AG08395 (cell line): ENCODE measurements at regions not wholly inside any gene's neighbourhood (a gene's known extent, or its start where the extent isn't known, plus 50 kb on each side); places are given as distances from the start of the nearest gene placed in this dataset.
A peak's percentile ranks its signal among the peaks of the same experiment; 100 is the strongest.

ENCODE experiments used
- DNase-seq: peaks from one replicate; pipeline ENCODE4 v3.0.0; 2012; ENCODE audit warnings: mixed read lengths, low spot score

- no peak for DNase-seq
Measured at GRCh38 chr18:77853859-77854258, 604.2 kb downstream of the GALR1 start.

DNA sequence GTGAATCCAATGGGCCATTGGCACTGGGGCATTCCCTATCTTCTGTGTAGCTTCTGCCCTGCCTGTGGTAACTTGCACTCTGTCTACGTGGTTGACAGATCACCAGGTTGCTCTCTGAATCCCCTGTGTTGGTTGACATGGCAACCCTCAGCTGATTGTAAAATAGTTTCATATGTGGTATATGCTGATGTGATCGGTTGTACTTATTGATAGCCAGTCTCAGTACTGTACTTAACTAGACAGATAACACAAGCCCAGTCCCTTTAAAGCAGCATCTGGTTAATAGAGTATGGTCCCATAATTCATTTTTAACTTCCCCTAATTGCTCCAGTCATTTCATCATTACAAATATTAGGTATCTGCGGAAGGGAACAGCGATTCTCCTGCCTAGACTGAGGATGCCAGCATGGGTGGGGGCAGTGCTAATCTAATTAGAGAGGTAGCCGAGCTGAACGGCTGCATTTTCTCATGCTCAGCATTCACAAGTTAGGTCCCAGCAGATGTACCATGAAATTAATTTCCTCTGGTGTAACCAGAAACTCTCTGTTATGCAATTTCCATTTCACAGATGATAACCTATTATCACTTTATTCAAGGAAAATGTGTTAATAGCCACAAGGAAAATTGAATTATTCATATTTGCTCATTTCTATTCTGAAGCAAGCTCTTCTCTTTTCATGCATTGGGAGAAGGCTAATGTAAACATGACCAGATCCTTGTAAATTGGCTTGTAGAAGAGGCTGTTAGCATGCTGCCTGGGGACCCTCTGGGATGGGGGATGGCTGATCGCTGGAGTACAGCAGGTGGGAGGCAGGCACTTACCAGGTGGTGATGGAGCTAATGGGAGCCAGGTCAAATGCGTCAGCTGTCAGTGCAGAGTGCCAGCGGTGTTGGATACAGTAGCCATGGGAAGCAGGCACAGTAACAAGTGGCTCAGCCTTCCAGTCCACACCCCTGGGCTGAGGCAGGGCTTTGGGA is 608.3 kb downstream of the GALR1 start:
- no peak for DNase-seq

- DNase-seq = no peak
Measured at GRCh38 chr18:77859634-77860033, 610.0 kb downstream of the GALR1 start.

- no peak for DNase-seq
Measured at GRCh38 chr18:77862066-77862757, 612.6 kb downstream of the GALR1 start.

- no peak for DNase-seq
Measured at GRCh38 chr18:77865853-77866252, 616.2 kb downstream of the GALR1 start.

- DNase-seq = no peak
Measured at GRCh38 chr18:77866351-77866750, 616.7 kb downstream of the GALR1 start.

DNA sequence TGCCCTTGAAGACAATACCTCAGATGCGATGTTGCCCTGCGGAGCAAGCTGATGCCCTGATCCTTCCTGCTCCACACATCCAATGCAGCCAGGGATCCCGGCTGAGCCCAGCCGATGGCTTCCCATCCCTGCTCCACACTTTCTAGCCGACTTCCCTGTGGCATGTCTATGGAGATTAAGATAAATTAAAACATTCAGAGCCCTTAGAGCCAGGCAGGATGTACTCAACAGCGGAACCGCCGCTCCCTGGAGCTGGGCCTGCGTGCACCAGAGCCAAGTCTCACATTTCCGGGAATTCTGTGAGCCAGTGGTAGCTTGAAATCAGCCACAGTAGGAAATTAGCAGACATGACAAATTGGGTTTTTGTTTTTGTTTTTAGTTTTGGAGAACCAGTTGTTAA is 620.6 kb downstream of the GALR1 start:
- DNase-seq = no peak

- no peak for DNase-seq
Measured at GRCh38 chr18:77870894-77871293, 621.2 kb downstream of the GALR1 start.

DNA sequence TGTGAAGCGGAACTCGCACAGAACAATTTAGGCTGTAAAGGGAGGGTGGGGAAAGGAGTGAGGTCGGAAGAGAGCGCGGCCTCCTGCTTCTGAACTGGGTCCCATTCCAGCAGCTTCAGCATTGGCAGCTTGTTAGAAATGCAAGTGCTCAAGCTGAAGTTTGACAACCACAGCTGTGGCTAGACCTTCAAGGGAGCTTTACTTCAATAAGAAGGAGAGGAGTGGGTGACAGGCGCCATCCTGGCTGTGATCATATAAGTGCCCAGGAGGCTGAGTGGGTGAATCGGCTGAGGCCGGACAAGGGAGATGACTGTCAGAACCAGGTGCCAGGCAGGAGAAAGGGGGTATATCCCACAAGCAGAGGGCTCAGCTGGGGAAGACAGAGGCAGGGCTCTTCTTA is 622.5 kb downstream of the GALR1 start:
- DNase-seq = no peak

GRCh38 chr18:77876319-77876865 is 626.7 kb downstream of the GALR1 start:
- DNase-seq = no peak

DNA sequence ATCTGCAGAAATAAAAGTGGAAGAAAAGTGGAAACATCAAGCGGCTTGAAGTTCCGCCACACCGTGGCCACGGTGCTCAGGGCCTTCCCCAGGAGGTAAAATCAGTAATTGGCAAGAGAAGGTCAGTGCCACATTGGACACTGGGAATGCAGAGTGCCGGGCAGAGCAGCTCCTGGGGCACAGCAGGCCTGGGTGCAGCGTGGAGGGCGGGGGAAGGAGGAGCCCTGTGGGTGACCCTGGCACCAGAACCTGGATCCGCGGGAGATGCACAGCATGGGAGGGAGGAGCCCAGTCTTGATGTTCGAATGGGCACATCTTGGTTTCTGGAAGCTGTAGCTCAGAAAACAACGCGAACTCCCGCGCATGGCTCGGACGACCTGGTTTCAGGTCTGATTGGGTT is 630.2 kb downstream of the GALR1 start:
- no peak for DNase-seq

DNA sequence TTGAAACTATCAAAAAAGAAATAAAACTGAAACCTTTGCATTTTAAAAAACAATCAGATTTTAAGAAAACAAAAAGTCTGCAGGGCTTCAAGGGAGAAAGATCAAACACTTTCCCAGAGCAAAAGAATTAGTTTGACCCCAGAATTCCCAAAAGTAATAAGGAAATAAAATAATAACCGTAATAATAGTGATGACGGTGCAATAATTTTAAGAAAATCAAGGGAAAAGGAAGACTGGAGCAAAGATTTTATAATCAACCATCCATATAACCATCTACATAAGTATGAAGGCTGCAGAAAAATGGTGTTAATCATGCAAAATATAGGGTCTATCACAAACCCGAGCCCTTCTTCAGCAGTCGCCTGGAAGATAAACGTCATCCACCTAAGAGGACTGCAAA is 634.8 kb downstream of the GALR1 start:
- no peak for DNase-seq

DNA sequence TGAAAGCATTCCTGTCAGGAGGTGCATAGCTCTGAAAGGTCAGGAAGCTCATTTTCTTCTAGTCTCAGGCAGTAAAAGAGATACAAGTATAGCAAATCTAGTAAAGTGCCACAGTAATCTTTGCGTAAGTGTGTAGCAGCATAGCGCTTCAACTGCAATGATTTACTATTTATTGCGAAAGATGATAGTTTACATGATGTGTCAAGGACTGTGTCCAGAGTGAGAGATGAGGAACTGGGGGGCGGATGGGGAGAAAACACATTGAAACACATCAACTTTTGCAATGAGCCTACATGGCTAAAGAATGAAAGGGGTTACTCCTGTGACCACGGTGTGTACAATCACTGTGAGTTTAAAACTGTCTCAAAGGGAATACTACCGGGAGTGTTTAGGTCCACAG is 644.4 kb downstream of the GALR1 start:
- DNase-seq = no peak

GRCh38 chr18:77895250-77895649 is 645.6 kb downstream of the GALR1 start:
- no peak for DNase-seq

GRCh38 chr18:77896586-77897252 is 647.1 kb downstream of the GALR1 start:
- DNase-seq = no peak

DNA sequence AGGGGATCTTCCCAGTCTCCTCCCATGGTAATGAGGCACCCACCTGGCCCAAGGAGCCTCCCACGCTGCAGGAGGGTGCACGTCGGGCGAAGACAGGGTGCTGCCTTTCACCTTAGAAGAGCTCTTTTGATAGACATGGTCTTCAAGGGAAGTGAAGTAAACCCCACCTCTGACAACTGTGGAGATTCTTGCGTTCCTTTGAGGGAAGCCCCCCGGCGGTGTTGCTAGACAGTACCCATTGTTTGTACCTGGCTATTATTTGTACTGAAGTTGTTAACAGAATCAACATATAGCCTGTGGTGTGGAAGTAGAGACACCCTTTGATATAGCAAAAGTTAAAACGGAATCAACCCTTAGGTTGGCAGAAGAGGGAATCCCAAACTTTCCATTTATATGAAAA is 648.0 kb downstream of the GALR1 start:
- DNase-seq = no peak

DNA sequence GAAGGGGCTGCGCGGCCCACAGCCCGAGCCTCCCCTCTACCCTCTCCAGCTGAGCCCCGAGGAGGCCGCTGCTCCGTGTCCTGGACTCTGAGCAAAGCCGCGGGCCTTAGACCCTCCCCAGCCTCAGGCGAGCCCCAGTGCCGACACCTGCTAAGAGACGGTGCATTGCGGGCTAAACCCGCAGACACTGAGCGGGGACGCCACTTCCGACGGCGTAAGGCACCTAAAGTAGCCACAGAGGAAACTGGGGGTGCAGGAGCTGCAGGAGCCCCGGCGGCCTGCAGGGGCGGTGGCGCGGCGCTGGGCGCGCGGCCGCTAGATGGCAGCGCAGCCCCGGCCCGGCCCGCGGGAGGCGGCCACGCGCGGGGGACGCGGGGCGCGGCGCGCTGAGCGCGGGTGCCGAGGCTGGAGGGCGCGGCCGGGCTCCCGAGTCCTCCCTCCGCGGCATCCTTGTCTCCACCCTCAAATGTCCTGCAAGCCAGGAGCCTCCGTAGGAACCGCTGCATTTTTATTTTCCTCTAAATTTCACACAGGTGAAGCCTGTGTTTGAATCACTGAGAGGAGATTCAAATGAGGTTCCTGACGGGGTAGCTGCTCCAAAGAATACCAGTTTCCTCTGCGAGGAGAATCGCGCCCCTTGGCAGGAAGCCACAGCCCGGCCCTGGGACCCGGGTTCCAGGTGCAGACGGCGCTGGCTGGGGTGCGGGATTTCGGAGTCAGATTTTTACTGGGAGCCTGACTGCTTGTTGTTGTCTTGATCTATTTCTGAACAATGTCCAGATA is 650.5 kb downstream of the GALR1 start:
- peak; percentile 67 for DNase-seq

- DNase-seq = no peak
Measured at GRCh38 chr18:77905011-77905410, 655.4 kb downstream of the GALR1 start.

- DNase-seq = no peak
Measured at GRCh38 chr18:77905449-77906055, 655.9 kb downstream of the GALR1 start.

- DNase-seq = no peak
Measured at GRCh38 chr18:77906103-77906892, 656.6 kb downstream of the GALR1 start.
